Activated T-cell treated with anti-CD3 and anti-CD28 coated beads, Interleukin-2, amount 50 U/mL, for 24 hours (primary cell): ENCODE measurements at regions not wholly inside any gene's neighbourhood (a gene's known extent, or its start where the extent isn't known, plus 50 kb on each side); places are given as distances from the start of the nearest gene placed in this dataset.

ENCODE experiments used
- DNase-seq: peaks from one replicate; pipeline ENCODE4 v3.0.0-alpha.2; 2020
- H3K27ac Mint-ChIP-seq: 2 replicates; pipeline ENCODE4 v1.8.0; 2020; ENCODE audit warnings: mild to moderate bottlenecking, mixed read lengths
- H3K27me3 Mint-ChIP-seq: 2 replicates; pipeline ENCODE4 v1.8.0; 2020; ENCODE audit warnings: mixed read lengths
- H3K36me3 Mint-ChIP-seq: 2 replicates; pipeline ENCODE4 v1.8.0; 2020; ENCODE audit warnings: low read depth, mixed read lengths
- H3K4me1 Mint-ChIP-seq: 2 replicates; pipeline ENCODE4 v1.8.0; 2020; ENCODE audit warnings: low read depth, mixed read lengths
- H3K4me3 Mint-ChIP-seq: 2 replicates; pipeline ENCODE4 v1.8.0; 2020; ENCODE audit warnings: mild to moderate bottlenecking, moderate library complexity, mixed read lengths
- H3K9me3 Mint-ChIP-seq: 2 replicates; pipeline ENCODE4 v1.8.0; 2020; ENCODE audit warnings: mixed read lengths

DNA sequence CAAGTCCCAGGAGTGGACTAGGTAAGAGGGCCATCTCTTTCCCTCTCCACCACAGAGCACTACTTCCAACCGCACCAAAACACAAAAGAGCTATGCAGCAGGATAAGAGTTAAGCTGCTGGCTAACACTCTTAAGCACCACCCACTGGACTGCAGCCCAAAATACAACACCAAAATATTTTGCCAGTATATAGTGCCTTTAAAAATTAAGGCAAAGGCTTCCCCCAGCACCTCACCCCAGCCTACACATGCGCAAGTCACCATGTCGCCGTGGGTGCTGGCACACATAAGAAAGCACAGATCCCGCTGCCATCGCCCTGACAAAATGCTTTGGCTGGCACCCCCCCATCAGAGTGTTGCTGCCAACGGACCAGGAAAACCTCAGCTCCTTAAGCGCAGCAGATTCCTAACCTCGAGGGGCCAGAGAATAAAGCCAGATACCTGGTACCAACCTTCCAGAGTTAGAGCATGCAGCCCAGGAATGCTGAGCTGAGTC, 608.3 kb downstream of the PCDH17 start:
- no peak for DNase-seq
- Mint-ChIP-seq H3K4me1 (no peaks in the 10 kb centered on the region), H3K27ac (no peak overlapping the region), H3K4me3 (no peak overlapping the region), H3K27me3 (no peaks in the 10 kb centered on the region), H3K36me3 (no peaks in the 10 kb centered on the region), H3K9me3 (peaks cover 28% of the 10 kb centered on the region)

DNA sequence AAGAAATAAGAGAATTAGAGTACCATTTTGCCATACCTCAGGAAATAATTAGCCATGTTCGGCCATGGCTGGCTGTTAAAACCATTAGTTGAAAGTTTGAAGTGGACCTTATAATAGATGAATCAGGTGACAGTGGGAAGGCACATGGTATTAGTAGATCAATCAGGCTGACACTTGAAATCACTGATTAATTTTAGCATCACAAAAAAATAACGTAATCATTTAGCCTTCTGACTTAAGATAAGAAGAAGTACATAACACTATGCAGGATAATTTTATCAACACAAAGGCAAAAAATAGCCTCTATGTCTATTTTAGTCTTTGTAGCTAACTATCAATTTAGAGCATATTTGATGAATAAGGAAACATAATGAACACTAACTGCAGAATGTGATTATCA, 615.5 kb downstream of the PCDH17 start:
- Mint-ChIP-seq H3K27me3 (no peaks in the 10 kb centered on the region), H3K36me3 (no peaks in the 10 kb centered on the region), H3K9me3 (peaks cover 42% of the 10 kb centered on the region), H3K4me3 (no peak overlapping the region), H3K4me1 (no peaks in the 10 kb centered on the region), H3K27ac (no peak overlapping the region)
- DNase-seq = no peak

DNA sequence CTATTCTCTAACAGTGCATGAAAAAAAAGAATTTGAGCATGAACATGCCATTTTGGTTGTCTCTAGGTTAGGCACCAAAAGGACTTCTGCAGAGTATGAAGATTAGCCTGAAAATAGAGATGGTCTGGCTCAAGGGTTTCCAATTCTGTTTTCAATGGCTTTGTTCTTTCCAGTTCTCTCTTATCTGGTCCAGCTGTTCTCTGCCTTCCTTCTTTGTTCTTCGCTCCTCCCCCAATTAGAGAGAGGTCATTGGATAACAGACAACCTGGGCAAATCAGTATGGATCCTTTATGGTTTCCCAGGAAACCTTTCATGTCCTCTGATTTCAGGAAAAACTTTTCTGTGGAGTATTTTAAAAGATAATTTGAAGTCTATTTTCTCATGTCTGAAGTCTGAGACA, 623.4 kb downstream of the PCDH17 start:
- no peak for DNase-seq
- no peak overlapping the region for H3K4me3 Mint-ChIP-seq
- peaks cover 23% of the 10 kb centered on the region for H3K9me3 Mint-ChIP-seq
- no peaks in the 10 kb centered on the region for H3K36me3 Mint-ChIP-seq
- no peaks in the 10 kb centered on the region for H3K4me1 Mint-ChIP-seq
- H3K27ac Mint-ChIP-seq = no peak overlapping the region
- no peaks in the 10 kb centered on the region for H3K27me3 Mint-ChIP-seq

DNA sequence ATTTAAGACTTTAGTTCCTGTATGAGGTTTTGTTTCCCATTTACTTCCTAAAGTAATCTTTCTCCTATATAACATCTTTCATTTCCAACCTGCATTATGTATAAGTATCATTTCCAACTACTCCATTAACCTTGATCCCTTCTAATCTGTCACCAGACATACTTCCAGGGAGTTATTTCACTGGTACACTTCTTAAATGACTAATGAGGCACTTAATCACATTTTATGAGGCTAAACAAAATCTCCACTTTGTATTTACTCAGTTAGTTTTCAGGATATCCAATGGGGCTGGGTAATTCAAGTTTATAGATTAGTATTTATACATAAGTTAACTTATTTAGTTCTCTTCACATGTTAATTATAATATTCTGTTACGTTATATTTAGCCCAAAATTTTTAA, 634.7 kb downstream of the PCDH17 start:
- H3K9me3 Mint-ChIP-seq = peaks cover 10% of the 10 kb centered on the region
- DNase-seq = no peak
- no peaks in the 10 kb centered on the region for H3K36me3 Mint-ChIP-seq
- H3K27ac Mint-ChIP-seq = no peak overlapping the region
- H3K4me1 Mint-ChIP-seq = no peaks in the 10 kb centered on the region
- H3K27me3 Mint-ChIP-seq = no peaks in the 10 kb centered on the region
- H3K4me3 Mint-ChIP-seq = no peak overlapping the region

DNA sequence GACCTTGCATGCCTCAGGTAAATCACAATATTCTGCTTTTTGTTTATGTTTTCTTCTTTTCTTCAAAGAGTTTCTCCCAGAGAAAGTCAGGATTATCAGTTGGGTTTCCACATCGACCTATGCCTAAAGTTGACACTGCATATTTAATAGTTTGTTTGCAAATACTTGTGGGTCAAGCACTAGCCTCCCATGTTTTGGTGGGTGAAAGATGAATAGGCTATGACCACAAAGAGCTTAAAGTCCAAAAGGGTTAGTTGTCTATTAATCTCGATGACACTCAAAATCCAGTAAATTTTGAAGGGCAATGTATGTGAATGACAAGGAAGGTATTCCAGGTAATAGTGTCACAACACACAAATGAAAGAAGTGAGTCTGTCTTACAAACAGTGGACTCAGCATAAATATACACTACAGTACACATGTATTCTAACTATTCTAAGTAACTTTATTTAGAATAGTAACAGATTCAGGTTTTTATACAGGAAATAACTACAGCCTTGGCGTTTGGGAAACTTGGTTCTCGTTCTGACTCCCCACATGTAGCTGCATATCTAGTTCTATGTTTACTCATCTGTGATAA, 667.1 kb downstream of the PCDH17 start:
- no peaks in the 10 kb centered on the region for H3K4me1 Mint-ChIP-seq
- no peak overlapping the region for H3K27ac Mint-ChIP-seq
- H3K9me3 Mint-ChIP-seq = no peaks in the 10 kb centered on the region
- no peak overlapping the region for H3K4me3 Mint-ChIP-seq
- DNase-seq = no peak
- H3K36me3 Mint-ChIP-seq = no peaks in the 10 kb centered on the region
- no peaks in the 10 kb centered on the region for H3K27me3 Mint-ChIP-seq

GRCh38 chr13:58300224-58300623, 668.7 kb downstream of the PCDH17 start:
- Mint-ChIP-seq H3K27me3 (no peaks in the 10 kb centered on the region), H3K27ac (no peak overlapping the region), H3K36me3 (no peaks in the 10 kb centered on the region)

DNA sequence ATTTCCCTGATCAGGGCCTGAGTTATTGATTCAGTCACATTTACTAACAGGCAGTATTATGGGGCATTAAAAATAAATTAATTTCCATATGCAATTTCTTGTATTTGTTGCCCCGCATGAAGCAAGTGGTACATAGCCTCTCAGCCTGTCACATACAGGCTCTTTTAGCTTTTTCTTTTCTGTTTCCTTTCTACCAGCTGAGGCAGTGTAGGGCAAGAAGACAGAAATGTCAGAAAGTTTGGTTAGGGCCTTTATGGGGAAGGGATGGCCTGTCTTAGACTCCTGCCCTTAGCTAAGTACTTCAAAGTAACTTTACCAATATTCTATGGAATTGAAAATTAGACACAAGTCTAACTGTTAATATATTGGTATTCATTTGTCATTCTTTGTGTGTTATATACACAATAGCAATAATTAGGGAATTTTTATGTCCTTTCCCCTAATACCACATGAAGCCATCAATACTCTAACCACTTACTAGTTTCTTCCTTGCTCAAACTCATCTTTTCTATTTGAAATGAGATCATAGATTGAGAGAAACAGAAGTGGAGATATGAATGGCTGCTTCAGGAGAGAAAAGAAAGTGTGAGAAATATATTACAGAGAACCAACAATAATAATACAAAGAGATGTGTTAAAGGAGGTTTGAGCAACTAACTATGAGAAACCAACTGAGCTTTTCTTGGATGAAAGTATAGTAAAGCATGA, 669.6 kb downstream of the PCDH17 start:
- Mint-ChIP-seq H3K4me3 (no peak overlapping the region), H3K27ac (no peak overlapping the region), H3K9me3 (no peaks in the 10 kb centered on the region), H3K4me1 (no peaks in the 10 kb centered on the region), H3K36me3 (no peaks in the 10 kb centered on the region), H3K27me3 (no peaks in the 10 kb centered on the region)
- no peak for DNase-seq

More at GRCh38 chr13:58300224-58300623, 668.7 kb downstream of the PCDH17 start:
- Mint-ChIP-seq H3K9me3 (no peaks in the 10 kb centered on the region), H3K4me3 (no peak overlapping the region), H3K4me1 (no peaks in the 10 kb centered on the region)
- no peak for DNase-seq

- no peaks in the 10 kb centered on the region for H3K4me1 Mint-ChIP-seq
- H3K4me3 Mint-ChIP-seq = no peak overlapping the region
- peaks cover 2% of the 10 kb centered on the region for H3K9me3 Mint-ChIP-seq
- H3K36me3 Mint-ChIP-seq = no peaks in the 10 kb centered on the region
- no peak for DNase-seq
- no peaks in the 10 kb centered on the region for H3K27me3 Mint-ChIP-seq
- no peak overlapping the region for H3K27ac Mint-ChIP-seq
Observed at GRCh38 chr13:58302349-58302748, 670.8 kb downstream of the PCDH17 start.

- Mint-ChIP-seq H3K27ac (no peak overlapping the region), H3K9me3 (peaks cover 2% of the 10 kb centered on the region), H3K36me3 (no peaks in the 10 kb centered on the region), H3K4me3 (no peak overlapping the region), H3K4me1 (no peaks in the 10 kb centered on the region), H3K27me3 (no peaks in the 10 kb centered on the region)
- DNase-seq = no peak
Observed at GRCh38 chr13:58306062-58306461, 674.5 kb downstream of the PCDH17 start.

DNA sequence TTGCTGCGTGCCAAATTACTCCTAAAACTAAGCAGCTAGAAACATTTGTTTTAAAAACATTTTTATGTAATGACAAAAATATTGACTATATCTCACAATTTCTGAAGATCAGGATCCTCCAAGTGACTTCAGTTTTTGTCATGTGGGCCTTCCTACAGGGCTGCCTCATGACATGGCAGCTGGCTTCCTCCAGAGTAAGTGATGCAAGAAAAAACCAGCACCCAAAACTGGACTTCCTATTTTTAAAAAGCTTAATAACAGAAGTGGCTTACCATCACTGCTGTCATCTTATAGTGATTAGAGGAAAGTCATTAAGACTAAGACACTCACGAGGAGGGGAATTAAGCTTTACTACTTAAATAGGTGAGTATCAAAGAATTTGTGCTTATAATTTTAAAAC, 681.7 kb downstream of the PCDH17 start:
- H3K4me3 Mint-ChIP-seq = no peak overlapping the region
- peaks cover 7% of the 10 kb centered on the region for H3K9me3 Mint-ChIP-seq
- no peaks in the 10 kb centered on the region for H3K4me1 Mint-ChIP-seq
- DNase-seq = no peak
- H3K27me3 Mint-ChIP-seq = no peaks in the 10 kb centered on the region
- H3K36me3 Mint-ChIP-seq = no peaks in the 10 kb centered on the region
- H3K27ac Mint-ChIP-seq = no peak overlapping the region

DNA sequence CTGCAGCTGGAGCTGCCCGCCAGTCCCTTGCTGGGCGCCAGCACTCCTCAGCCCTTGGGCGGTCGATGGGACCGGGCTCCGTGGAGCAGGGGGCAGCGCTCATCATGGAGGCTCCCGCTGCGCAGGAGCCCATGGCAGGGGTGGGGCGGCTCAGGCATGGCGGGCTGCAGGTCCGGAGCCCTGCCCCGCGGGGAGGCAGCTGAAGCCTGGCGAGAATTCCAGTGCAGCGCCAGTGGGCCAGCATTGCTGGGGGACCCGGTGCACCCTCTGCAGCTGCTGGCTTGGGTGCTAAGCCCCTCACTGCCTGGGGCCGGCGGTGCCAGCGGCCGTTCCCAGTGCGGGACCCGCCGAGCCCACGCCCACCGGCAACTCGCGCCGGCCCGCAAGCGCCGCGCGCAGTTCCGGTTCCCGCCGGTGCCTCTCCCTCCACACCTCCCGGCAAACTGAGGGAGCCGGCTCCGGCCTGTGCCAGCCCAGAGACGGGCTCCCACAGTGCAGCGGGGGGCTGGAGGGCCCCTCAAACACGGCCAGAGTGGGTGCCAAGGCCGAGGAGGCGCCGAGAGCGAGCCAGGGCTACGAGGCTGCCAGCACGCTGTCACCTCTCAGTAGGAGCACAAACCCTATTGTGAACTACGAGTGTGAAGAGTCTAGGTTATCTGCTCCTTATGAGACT, 687.1 kb downstream of the PCDH17 start:
- no peaks in the 10 kb centered on the region for H3K36me3 Mint-ChIP-seq
- no peak overlapping the region for H3K27ac Mint-ChIP-seq
- no peaks in the 10 kb centered on the region for H3K27me3 Mint-ChIP-seq
- H3K4me3 Mint-ChIP-seq = no peak overlapping the region
- no peak for DNase-seq
- no peaks in the 10 kb centered on the region for H3K4me1 Mint-ChIP-seq
- peaks cover 7% of the 10 kb centered on the region for H3K9me3 Mint-ChIP-seq

GRCh38 chr13:58324161-58324560, 692.6 kb downstream of the PCDH17 start:
- Mint-ChIP-seq H3K27me3 (no peaks in the 10 kb centered on the region), H3K4me3 (no peak overlapping the region), H3K36me3 (no peaks in the 10 kb centered on the region), H3K4me1 (no peaks in the 10 kb centered on the region), H3K9me3 (no peaks in the 10 kb centered on the region), H3K27ac (no peak overlapping the region)
- DNase-seq = no peak

DNA sequence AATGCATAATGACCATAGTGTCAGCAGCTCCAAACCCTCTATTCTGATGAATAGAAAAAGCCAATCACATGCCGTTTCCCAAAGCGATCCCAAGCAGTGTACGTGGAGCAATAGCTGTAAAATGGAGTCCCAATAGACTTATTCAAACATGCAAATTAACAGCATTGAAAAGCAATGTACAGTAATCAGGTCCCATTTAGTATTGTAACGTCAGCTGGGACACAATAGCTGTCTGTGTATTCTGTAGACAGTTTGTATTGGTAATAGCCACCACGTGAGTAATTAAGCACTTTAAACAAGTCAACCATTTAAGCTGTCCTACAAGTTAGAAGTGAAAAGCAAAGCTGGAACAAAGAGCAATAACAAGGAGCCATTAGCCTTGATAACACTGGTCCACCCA, 698.2 kb downstream of the PCDH17 start:
- H3K27ac Mint-ChIP-seq = no peak overlapping the region
- no peaks in the 10 kb centered on the region for H3K36me3 Mint-ChIP-seq
- no peaks in the 10 kb centered on the region for H3K4me1 Mint-ChIP-seq
- no peak overlapping the region for H3K4me3 Mint-ChIP-seq
- H3K27me3 Mint-ChIP-seq = no peaks in the 10 kb centered on the region
- H3K9me3 Mint-ChIP-seq = no peaks in the 10 kb centered on the region
- no peak for DNase-seq

DNA sequence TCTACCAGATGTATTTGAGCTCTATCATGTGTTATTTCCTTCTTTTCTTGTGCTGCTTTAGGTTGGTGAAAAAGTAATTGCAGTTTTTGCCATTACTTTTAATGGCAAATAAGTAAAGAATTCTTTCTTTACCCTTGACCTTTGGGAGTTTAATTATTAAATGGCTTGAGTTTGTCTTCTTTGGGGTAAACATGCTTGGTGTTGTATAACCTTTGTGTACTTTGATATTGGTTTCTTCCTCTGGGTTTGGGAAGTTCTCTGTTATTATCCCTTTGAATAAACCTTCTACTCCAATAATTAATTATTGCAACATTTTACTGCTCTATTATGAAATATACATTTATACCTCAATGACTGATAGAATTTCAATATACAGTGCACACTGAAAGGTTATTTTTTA, 709.4 kb downstream of the PCDH17 start:
- no peaks in the 10 kb centered on the region for H3K36me3 Mint-ChIP-seq
- H3K27ac Mint-ChIP-seq = no peak overlapping the region
- H3K9me3 Mint-ChIP-seq = peaks cover 19% of the 10 kb centered on the region

DNA sequence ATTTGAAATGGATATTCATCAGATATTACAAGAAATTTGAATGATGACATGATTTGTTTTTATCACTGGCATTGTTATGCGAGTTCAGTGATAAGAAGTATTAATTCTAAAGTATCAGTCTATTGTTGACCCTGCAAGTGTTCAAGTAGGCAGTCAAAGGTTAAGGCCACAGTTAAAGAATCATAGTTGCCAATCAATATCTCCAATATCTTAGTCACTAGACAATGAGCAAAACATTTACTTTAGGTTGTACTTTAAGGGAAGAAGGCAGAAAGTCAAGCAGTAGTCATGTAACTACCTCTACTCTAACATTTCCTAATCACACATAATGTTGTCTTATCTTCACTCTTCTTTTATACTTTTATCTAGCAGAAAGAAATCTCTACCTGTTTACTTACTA, 709.8 kb downstream of the PCDH17 start:
- H3K27me3 Mint-ChIP-seq = no peaks in the 10 kb centered on the region

More for the DNA sequence above, 709.4 kb downstream of the PCDH17 start:
- H3K4me3 Mint-ChIP-seq = no peak overlapping the region
- no peak for DNase-seq
- H3K4me1 Mint-ChIP-seq = no peaks in the 10 kb centered on the region
- no peaks in the 10 kb centered on the region for H3K27me3 Mint-ChIP-seq

More for the DNA sequence above, 709.8 kb downstream of the PCDH17 start:
- DNase-seq = no peak
- peaks cover 17% of the 10 kb centered on the region for H3K9me3 Mint-ChIP-seq
- no peaks in the 10 kb centered on the region for H3K4me1 Mint-ChIP-seq
- no peak overlapping the region for H3K4me3 Mint-ChIP-seq
- no peaks in the 10 kb centered on the region for H3K36me3 Mint-ChIP-seq
- no peak overlapping the region for H3K27ac Mint-ChIP-seq
